Type B pancreatic cell (in vitro differentiated cells): ENCODE measurements at regions not wholly inside any gene's neighbourhood (a gene's known extent, or its start where the extent isn't known, plus 50 kb on each side); places are given as distances from the start of the nearest gene placed in this dataset.
"Not testable (repeated sequence)": the region's sequence is repeated elsewhere in the genome, so short reads cannot be mapped to it uniquely, and the experiment has no call there.

Experiments
- DNase-seq: peaks from one replicate; pipeline ENCODE4 v3.0.0; 2021; ENCODE audit warnings: mixed read lengths; ENCODE audit not compliant: unreplicated experiment; ENCODE audit errors: extremely low spot score
- H3K27ac Mint-ChIP-seq: 2 replicates; pipeline ENCODE4 v1.8.0; 2021; ENCODE audit warnings: mild to moderate bottlenecking, mixed read lengths
- H3K27me3 Mint-ChIP-seq: 2 replicates; pipeline ENCODE4 v1.8.0; 2021; ENCODE audit warnings: mixed read lengths
- H3K36me3 Mint-ChIP-seq: 2 replicates; pipeline ENCODE4 v1.8.0; 2021; ENCODE audit warnings: mixed read lengths
- H3K4me1 Mint-ChIP-seq: one replicate; pipeline ENCODE4 v1.8.0; 2021; ENCODE audit warnings: mixed read lengths; ENCODE audit not compliant: unreplicated experiment
- H3K4me3 Mint-ChIP-seq: 2 replicates; pipeline ENCODE4 v1.8.0; 2021; ENCODE audit warnings: mild to moderate bottlenecking, mixed read lengths
- H3K9me3 Mint-ChIP-seq: 2 replicates; pipeline ENCODE4 v1.8.0; 2021; ENCODE audit warnings: mixed read lengths
- CTCF ChIP-seq: fragments of 200-600 bp; sonication (generic); conservative IDR thresholded peaks from 2 replicates; pipeline ENCODE4 v1.5.0; 2021; ENCODE audit warnings: antibody characterized with exemption, mild to moderate bottlenecking

- Mint-ChIP-seq H3K27ac (no peak overlapping the region), H3K27me3 (no peaks in the 10 kb centered on the region), H3K4me1 (no peaks in the 10 kb centered on the region), H3K4me3 (no peak overlapping the region), H3K36me3 (no peaks in the 10 kb centered on the region), H3K9me3 (no peaks in the 10 kb centered on the region)
- no peak for DNase-seq
- no peak for TF ChIP-seq CTCF
Measured at GRCh38 chr1:99397029-99397428, 132.7 kb downstream of the PLPPR4 start.

GRCh38 chr1:99397863-99398262, 133.6 kb downstream of the PLPPR4 start:
- Mint-ChIP-seq H3K27me3 (no peaks in the 10 kb centered on the region), H3K36me3 (no peaks in the 10 kb centered on the region), H3K4me1 (no peaks in the 10 kb centered on the region), H3K4me3 (no peak overlapping the region), H3K9me3 (no peaks in the 10 kb centered on the region), H3K27ac (no peak overlapping the region)
- TF ChIP-seq CTCF, result no peak
- no peak for DNase-seq

- not testable (repeated sequence) for H3K9me3 Mint-ChIP-seq, H3K4me1 Mint-ChIP-seq, H3K36me3 Mint-ChIP-seq, DNase-seq, H3K27me3 Mint-ChIP-seq, H3K27ac Mint-ChIP-seq, H3K4me3 Mint-ChIP-seq
Measured at GRCh38 chr1:99401556-99401955, 137.3 kb downstream of the PLPPR4 start.

GRCh38 chr1:99404399-99404798, 140.1 kb downstream of the PLPPR4 start:
- H3K9me3 Mint-ChIP-seq, DNase-seq, H3K27me3 Mint-ChIP-seq, H3K4me1 Mint-ChIP-seq, H3K4me3 Mint-ChIP-seq, H3K27ac Mint-ChIP-seq, H3K36me3 Mint-ChIP-seq: not testable (repeated sequence)

GRCh38 chr1:99405325-99405724, 141.0 kb downstream of the PLPPR4 start:
- H3K4me1 Mint-ChIP-seq, H3K4me3 Mint-ChIP-seq, DNase-seq, H3K36me3 Mint-ChIP-seq, H3K9me3 Mint-ChIP-seq, H3K27ac Mint-ChIP-seq, H3K27me3 Mint-ChIP-seq: not testable (repeated sequence)

GRCh38 chr1:99407018-99407417, 142.7 kb downstream of the PLPPR4 start:
- no peak for TF ChIP-seq CTCF
- Mint-ChIP-seq H3K4me1 (no peaks in the 10 kb centered on the region), H3K9me3 (no peaks in the 10 kb centered on the region), H3K27ac (no peak overlapping the region), H3K36me3 (no peaks in the 10 kb centered on the region), H3K27me3 (no peaks in the 10 kb centered on the region), H3K4me3 (no peak overlapping the region)
- DNase-seq, result no peak

- no peaks in the 10 kb centered on the region for H3K27me3 Mint-ChIP-seq
- no peaks in the 10 kb centered on the region for H3K36me3 Mint-ChIP-seq
- TF ChIP-seq CTCF, result no peak
- DNase-seq, result no peak
- H3K4me1 Mint-ChIP-seq, result no peaks in the 10 kb centered on the region
- no peak overlapping the region for H3K27ac Mint-ChIP-seq
- H3K4me3 Mint-ChIP-seq, result no peak overlapping the region
- no peaks in the 10 kb centered on the region for H3K9me3 Mint-ChIP-seq
Measured at GRCh38 chr1:99424087-99424486, 159.8 kb downstream of the PLPPR4 start.
